ENCODE measurements at regions not wholly inside any gene's neighbourhood (a gene's known extent, or its start where the extent isn't known, plus 50 kb on each side); places are given as distances from the start of the nearest gene placed in this dataset.

- in situ Hi-C loops (cut with HindIII; ENCODE audit: low sequenced_read_pairs) = no loop called here
- DNase-seq (ENCODE audit: low read depth, low spot score) = no peak
- no peak for TF ChIP-seq CTCF (IDR thresholded peaks at IDR 0.05; ENCODE audit: low read depth, low read length)
- H3K4me3 ChIP-seq (ENCODE audit: low read depth, low read length) = no peak overlapping the region
Observed at GRCh38 chr2:122027510-122028217, 272.2 kb downstream of the TSN start.

- no peak for TF ChIP-seq CTCF (IDR thresholded peaks at IDR 0.05; ENCODE audit: low read depth, low read length)
- in situ Hi-C loops (cut with HindIII; ENCODE audit: low sequenced_read_pairs) = no loop called here
- no peak overlapping the region for H3K4me3 ChIP-seq (ENCODE audit: low read depth, low read length)
- peak; percentile 23 for DNase-seq (ENCODE audit: low read depth, low spot score)
Observed at GRCh38 chr2:122028371-122029100, 273.1 kb downstream of the TSN start.

- no peak overlapping the region for H3K4me3 ChIP-seq (ENCODE audit: low read depth, low read length)
- no peak for TF ChIP-seq CTCF (IDR thresholded peaks at IDR 0.05; ENCODE audit: low read depth, low read length)
- no peak for DNase-seq (ENCODE audit: low read depth, low spot score)
- in situ Hi-C loops (cut with HindIII; ENCODE audit: low sequenced_read_pairs) = no loop called here
Observed at GRCh38 chr2:122029456-122029855, 274.0 kb downstream of the TSN start.

GRCh38 chr2:122029945-122030344, 274.5 kb downstream of the TSN start:
- TF ChIP-seq CTCF (IDR thresholded peaks at IDR 0.05; ENCODE audit: low read depth, low read length) = no peak
- no peak for DNase-seq (ENCODE audit: low read depth, low spot score)
- in situ Hi-C loops (cut with HindIII; ENCODE audit: low sequenced_read_pairs) = no loop called here
- no peak overlapping the region for H3K4me3 ChIP-seq (ENCODE audit: low read depth, low read length)

- no peak overlapping the region for H3K4me3 ChIP-seq (ENCODE audit: low read depth, low read length)
- in situ Hi-C loops (cut with HindIII; ENCODE audit: low sequenced_read_pairs) = no loop called here
- no peak for TF ChIP-seq CTCF (IDR thresholded peaks at IDR 0.05; ENCODE audit: low read depth, low read length)
- no peak for DNase-seq (ENCODE audit: low read depth, low spot score)
Observed at GRCh38 chr2:122031544-122032263, 276.3 kb downstream of the TSN start.

- TF ChIP-seq CTCF (IDR thresholded peaks at IDR 0.05; ENCODE audit: low read depth, low read length) = no peak
- in situ Hi-C loops (cut with HindIII; ENCODE audit: low sequenced_read_pairs) = no loop called here
- H3K4me3 ChIP-seq (ENCODE audit: low read depth, low read length) = no peak overlapping the region
- no peak for DNase-seq (ENCODE audit: low read depth, low spot score)
Observed at GRCh38 chr2:122032264-122032645, 276.8 kb downstream of the TSN start.

Data from astrocyte of the spinal cord (primary cell).